ENCODE measurements at regions not wholly inside any gene's neighbourhood (a gene's known extent, or its start where the extent isn't known, plus 50 kb on each side); places are given as distances from the start of the nearest gene placed in this dataset.

DNA sequence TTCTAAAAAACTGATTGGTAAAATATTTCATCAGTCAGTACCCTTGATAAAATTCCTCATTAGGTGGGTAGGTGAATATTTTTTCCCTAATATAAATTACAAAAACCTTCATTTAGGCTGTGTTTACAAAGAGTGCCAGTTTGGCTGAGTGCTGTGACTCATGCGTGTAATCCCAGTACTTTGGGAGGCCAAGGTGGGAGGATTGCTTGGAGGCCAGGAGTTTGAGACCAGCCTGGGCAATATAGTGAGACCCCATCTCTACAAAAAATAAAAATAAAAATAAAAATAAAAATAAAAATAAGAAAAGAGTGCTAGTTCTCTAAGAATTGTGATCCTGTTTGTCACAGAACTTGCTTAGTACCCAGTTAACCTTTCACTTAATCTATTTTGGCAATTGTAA is 398.4 kb upstream of the RGS6 start:
- H3K9me3 ChIP-seq: no peaks in the 10 kb centered on the region
- H3K27me3 ChIP-seq: no peaks in the 10 kb centered on the region
- no peaks in the 10 kb centered on the region for H3K36me3 ChIP-seq
- intact Hi-C loops (cut with DNase I): no loop called here
- WGBS: 94% methylated on average over 1 of the region's 1 CpG
- no peak overlapping the region for H3K4me3 ChIP-seq
- H3K27ac ChIP-seq (replicated peaks in 1 of 4): no peak overlapping the region
- no peak for DNase-seq (ENCODE audit: extremely low spot score)
- no peak for TF ChIP-seq POLR2A (IDR thresholded peaks at IDR 0.05; ENCODE audit: low read depth)
- TF ChIP-seq CTCF (IDR thresholded peaks at IDR 0.05): no peak
- no peak for TF ChIP-seq EP300 (IDR thresholded peaks at IDR 0.05)
- TF ChIP-seq POLR2AphosphoS5 (IDR thresholded peaks at IDR 0.05): no peak
- peaks cover 5 to 47% (median 41%) of the 10 kb centered on the region in 4 donors for H3K4me1 ChIP-seq

DNA sequence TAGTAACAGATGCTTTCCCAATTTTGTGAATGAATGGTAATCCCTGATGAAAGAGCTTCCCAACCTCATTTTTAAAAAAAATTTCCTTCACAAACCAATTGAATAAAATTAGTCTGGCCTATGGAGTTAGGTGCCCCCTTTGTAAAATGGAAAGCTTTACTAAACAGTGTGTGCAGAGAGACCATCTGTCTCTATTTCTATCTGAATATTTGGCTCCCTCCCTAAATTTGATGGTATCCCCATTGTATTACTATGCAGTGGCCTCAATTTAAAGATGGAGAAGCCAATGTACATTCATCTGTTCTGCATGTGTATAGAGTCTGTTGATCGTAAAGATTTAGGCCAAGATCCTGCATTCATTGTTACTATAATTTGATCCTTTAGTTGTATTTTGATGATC is 397.7 kb upstream of the RGS6 start:
- no peak for DNase-seq (ENCODE audit: extremely low spot score)
- Histone ChIP-seq H3K36me3 (no peaks in the 10 kb centered on the region), H3K9me3 (no peaks in the 10 kb centered on the region), H3K4me3 (no peak overlapping the region), H3K4me1 (peaks cover 11 to 53% (median 48%) of the 10 kb centered on the region in 4 donors), H3K27ac (replicated peaks in 1 of 4) (no peak overlapping the region), H3K27me3 (no peaks in the 10 kb centered on the region)
- WGBS: 95% methylated on average over 1 of the region's 1 CpG
- TF ChIP-seq EP300 (IDR thresholded peaks at IDR 0.05) (no peak), CTCF (IDR thresholded peaks at IDR 0.05) (no peak), POLR2A (IDR thresholded peaks at IDR 0.05; ENCODE audit: low read depth) (no peak), POLR2AphosphoS5 (IDR thresholded peaks at IDR 0.05) (no peak)
- intact Hi-C loops (cut with DNase I): no loop called here

- no peak overlapping the region for H3K4me3 ChIP-seq
- WGBS: 71% methylated on average over 2 of the region's 2 CpGs
- H3K27me3 ChIP-seq: no peaks in the 10 kb centered on the region
- TF ChIP-seq POLR2A (IDR thresholded peaks at IDR 0.05; ENCODE audit: low read depth) (no peak), EP300 (IDR thresholded peaks at IDR 0.05) (no peak), POLR2AphosphoS5 (IDR thresholded peaks at IDR 0.05) (no peak), CTCF (IDR thresholded peaks at IDR 0.05) (no peak)
- no peaks in the 10 kb centered on the region for H3K36me3 ChIP-seq
- intact Hi-C loops (cut with DNase I): no loop called here
- peak overlapping the region in 2 of 4 donors; percentile 6 to 25 for H3K27ac ChIP-seq (replicated peaks in 1 of 4)
- peaks cover 19 to 60% (median 53%) of the 10 kb centered on the region in 4 donors for H3K4me1 ChIP-seq
- DNase-seq (ENCODE audit: extremely low spot score): no peak
- H3K9me3 ChIP-seq: no peaks in the 10 kb centered on the region
Observed at GRCh38 chr14:71536015-71536740, 396.1 kb upstream of the RGS6 start.

DNA sequence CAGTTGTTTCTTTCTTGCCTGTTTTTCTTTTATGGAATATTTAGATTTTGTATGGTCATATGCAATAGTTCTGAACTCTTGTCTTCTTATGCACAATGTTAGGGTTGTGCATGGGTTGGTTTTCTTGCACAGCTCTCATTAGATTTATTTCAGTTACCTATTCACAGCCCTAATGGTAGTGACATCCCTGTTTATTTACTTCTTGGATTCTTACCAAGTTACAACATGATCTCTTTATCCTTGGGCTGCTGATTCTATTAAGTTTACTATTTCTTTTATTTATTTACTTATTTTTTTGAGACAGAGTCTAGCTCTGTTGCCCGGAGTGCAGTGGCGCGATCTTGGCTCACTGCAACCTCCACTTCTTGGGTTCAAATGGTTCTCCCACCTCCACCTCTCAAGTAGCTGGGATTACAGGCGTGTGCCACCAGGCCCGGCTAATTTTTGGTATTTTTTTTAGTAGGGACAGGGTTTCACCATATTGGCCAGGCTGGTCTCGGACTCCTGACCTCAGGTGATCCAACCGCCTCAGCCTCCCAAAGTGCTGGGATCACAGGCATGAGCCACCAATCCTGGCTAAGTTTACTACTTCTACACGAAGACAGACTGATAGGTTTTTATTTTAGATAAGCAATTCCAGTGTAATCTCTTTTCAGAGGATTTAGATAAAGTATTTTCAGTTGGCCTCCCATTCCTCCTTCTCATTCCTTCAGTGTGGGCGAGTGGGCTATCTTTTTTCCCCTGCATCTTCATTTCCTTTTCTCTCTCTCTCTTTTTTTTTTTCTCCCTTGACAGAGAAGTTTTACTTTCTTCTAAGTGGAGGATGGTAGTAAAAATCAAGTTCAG is 395.1 kb upstream of the RGS6 start:
- no peak for DNase-seq (ENCODE audit: extremely low spot score)
- H3K27ac ChIP-seq (replicated peaks in 1 of 4): no peak overlapping the region
- H3K27me3 ChIP-seq: no peaks in the 10 kb centered on the region
- no peaks in the 10 kb centered on the region for H3K36me3 ChIP-seq
- peaks cover 19 to 66% (median 55%) of the 10 kb centered on the region in 4 donors for H3K4me1 ChIP-seq
- WGBS: 93% methylated on average over 9 of the region's 9 CpGs
- no peaks in the 10 kb centered on the region for H3K9me3 ChIP-seq
- TF ChIP-seq POLR2A (IDR thresholded peaks at IDR 0.05; ENCODE audit: low read depth) (no peak), POLR2AphosphoS5 (IDR thresholded peaks at IDR 0.05) (no peak), EP300 (IDR thresholded peaks at IDR 0.05) (no peak), CTCF (IDR thresholded peaks at IDR 0.05) (no peak)
- no peak overlapping the region for H3K4me3 ChIP-seq
- intact Hi-C loops (cut with DNase I): no loop called here

All from esophagus muscularis mucosa (tissue), 4 donors.